Bone marrow (tissue), 2 donors: ENCODE measurements at regions not wholly inside any gene's neighbourhood (a gene's known extent, or its start where the extent isn't known, plus 50 kb on each side); places are given as distances from the start of the nearest gene placed in this dataset.

ENCODE experiments used
- DNase-seq, 2 donors: peaks; one replicate each; lab custom pipeline; 2025; lab: John Stamatoyannopoulos, UW

DNA sequence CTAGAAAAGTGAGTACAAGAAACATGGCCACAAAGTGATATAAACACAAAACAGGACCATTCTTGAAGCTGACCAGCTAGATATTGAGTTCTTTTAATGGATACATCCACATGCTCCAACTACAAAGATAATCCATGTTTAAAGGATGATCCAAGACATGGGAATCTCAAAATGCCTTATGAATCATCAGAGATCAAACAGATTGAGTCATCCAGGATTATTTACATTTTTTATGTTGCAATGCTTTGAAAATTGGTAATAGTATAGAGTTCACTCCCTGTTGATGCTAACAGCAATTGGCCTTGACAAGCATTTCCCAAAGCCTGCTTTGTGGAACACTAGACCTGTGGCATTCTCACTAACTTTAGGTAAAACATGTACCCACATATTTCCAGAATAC lies 293.0 kb upstream of the TBX3 start:
- no peak for DNase-seq

DNA sequence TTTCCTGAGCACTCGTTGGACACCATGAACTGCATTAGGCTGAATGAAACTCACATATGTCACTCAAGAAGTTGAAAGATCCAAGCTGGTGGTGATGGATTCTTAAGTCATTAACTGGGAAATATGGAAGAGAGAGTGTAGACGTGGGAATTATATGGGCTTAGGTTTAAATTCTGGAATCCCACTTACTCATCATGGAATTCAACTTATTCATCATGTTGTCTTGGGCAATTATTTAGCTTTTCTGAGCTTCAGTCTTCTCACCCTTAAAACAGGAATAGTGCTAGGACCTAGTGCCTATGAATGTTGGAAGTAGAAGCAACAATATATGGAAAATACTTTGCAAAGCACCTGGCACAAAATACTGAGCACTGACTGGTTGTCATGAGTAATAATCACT lies 292.4 kb upstream of the TBX3 start:
- no peak for DNase-seq

DNA sequence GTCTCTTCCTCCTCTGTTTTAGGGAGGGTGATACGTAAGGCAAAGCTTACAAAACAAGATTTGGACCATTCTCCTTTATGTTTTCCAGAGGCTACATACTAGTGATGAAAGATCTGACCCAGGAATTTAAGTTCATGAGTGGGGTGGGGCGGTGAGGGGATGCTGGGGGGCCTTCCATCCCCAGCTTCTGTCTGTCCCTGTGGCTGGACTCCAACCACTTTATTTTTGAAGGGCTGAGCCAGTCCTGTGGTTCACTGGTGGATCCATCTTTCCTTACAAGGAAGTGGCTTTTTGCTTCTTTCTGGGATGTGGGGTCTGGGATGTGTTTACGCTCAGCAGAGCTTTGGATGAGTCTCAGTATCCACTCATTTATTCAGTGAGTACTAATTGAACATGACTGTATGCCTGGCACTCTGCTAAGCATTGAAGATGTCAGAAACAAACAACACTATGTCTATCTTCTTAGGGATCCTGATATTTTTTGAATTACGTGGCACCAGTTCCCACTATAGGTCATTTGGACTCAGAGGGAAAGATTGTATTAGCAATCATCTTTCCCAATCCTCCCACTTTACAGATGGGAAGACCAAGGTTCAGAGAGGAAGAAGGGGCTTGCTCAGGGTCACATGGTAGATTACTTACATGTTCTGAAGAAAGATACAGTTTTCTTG lies 291.8 kb upstream of the TBX3 start:
- no peak for DNase-seq

DNA sequence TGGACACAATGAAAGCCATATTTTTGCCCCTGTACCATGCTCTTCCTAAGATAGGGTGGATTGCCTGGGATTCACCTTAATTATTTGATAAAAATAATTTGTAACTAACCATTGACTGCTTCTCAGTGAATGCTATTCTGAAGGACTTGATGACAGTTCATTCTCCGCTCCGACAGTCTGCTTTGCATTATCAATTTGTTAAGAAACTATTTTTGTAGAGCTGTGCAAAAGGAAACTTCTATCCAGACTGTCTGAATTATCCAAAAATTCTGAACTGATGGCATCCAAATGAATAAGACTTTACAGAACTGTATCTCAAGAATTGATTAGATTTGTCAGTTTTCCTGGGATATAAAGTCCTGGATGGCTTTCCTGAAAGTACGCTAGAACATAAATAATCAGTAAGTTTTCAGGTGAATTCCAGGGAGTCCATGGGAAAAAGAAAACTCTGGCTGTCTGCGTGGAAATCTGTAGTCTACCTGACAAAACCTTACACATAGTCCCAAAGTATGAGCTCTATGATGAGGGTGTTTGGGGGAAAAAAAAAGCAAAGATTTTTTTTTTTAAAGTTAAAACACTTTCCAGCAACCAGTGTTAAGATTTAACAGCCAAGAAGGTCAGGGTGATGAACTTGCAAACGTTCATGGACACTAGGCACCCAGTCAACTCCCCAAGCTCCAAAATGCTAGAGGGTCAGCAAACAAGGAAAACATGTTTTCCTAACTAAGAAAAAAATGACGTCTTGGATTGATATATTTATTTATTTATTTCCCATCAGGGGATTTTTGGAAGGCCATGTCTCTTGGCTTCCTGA lies 291.1 kb upstream of the TBX3 start:
- DNase-seq: no peak

DNA sequence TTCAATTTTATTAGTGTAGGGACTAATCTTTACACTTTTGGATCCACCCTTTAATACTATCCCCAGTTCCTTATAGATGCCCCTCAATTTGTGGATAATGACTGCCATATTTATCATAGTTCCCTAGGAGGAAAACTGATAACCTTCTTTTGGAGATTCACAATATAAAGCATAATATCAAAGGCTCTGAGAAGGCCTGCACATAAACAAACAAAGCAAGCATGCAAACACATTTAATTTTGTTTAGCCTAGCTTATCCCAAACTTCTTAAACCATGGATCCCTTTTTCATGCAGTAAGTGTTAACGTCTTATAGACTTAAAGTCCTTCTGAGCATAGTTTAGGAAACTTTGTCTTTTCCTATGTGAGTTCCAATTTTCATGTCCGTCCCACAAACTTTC lies 290.4 kb upstream of the TBX3 start:
- no peak for DNase-seq

DNA sequence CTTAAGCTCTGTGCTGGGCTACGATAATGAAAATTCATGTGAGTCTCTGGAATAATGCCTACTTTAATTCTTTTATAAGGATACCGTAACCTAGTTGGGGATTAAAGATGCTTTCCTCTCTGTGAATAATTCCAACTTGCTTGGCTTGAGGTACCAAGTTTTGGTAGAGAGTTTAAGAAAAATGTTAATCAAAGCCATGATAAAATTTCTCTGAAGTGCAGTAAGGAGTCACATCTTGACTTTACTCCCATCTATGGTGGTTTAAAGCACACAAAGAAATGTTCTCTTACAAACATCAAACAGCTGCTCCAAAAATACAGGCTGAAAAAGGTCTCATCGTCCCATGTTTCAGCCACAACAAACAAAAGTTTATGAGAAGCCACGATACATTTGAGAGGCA lies 284.8 kb upstream of the TBX3 start:
- DNase-seq: no peak

DNA sequence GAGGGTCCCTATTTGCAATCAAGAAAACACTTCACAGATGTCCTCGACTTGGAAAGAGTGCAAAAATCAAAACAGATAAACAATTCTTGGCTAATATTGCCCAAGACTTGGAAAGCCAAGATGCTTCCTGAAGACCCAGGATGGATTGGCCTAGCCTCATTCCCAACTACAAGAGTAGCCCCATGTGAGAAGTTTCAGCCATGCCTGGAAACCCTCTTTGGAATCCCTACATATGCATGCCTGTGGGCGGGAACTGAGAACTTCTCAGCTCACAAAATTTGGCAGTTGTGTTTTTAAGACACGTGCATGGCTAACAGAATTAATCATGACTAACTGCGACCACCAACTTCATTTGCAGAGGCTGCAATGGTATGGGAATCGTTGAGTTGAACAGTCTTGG lies 283.2 kb upstream of the TBX3 start:
- DNase-seq: no peak

DNA sequence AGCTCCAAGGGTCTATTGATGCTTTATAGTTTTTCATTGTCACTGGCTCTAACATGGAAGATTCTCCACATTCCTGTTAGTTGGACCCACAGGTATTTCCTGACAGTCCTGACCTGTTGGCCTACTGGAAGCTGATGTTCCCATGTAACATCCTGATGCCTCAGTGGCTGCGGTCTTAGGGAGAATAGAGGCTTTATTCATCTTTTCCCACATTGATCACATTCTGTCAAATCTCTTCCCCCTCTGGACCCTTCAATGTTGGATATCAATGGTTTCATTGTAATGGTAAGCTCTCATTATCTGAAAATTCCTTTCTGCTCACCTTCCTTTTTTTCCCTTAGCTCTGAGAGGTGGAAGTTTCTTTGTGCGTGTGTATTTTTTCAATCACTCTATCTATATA lies 280.9 kb upstream of the TBX3 start:
- DNase-seq: no peak

DNA sequence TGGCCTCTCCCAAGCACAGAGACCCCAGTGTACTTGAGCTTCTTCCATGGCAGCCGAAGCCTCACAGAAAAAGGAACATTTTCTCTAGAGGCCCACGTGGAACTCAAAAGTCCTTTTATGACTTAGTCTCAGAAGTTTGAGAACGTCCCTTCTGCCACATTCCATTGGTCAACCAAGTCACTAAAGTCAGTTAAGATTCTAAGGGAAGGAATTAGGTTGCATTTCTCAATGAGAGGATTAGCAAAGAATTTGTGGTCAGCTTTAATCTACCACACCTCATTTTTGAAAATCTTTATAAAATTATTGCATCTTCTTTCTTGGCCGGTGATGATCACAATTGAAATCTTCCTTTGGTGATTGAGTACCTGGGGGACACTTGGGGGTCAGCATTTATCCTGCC lies 279.9 kb upstream of the TBX3 start:
- no peak for DNase-seq

DNA sequence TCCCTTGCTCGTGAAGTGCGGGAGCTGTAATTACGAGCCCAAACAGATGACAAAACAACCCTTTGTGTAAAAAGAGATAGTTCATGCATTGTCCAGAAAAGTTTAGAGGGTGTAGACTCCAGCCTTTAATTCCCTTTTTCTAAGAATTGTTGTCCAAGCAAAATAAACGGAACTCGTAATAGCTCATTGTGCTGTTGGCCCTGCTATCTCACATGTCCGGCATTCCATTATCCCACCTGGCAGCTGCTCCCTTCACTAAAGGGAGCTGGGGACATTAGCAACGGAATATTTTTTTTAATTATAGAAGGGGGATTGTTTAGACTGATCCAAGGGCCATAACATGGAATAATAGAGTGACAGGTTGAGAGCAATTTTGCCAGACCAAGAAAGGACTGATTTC lies 277.5 kb upstream of the TBX3 start:
- DNase-seq: no peak

DNA sequence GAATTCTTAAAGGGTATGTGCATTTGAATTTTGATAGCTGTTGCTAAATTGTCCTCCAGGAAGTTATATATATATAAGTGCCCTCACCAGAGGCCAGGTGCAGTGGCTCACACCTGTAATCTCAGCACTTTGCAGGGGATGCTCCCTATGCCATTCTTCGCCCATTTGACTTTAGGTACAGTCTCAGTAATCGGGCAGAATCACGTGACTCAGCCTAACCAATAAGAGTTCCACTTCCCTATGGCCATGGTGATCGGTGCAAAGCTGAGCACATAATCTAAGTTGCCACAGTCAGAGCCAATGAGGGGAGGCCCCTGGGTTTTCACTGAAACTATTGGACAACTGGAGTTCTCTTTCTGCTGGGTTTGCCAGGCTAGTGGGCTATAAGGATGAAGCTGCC lies 274.6 kb upstream of the TBX3 start:
- no peak for DNase-seq

DNA sequence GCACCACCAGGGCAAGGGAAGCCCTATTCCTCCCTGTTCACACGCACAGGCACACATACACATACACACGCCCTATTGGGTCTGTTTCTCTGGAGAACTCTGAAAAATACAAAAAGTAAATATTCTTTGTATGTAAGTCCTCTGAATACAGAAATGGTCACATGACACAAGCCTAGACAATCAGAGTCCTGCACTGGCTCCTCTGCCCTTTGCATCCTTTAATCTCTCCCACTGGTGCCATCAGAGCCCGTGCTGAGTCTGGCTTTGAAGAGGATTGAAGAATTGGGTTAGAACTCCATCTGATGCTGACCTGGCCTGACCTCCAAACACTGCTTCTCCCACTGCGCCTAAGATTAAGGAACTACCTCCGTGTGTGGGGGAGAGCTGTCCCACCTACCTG lies 273.2 kb upstream of the TBX3 start:
- no peak for DNase-seq

DNA sequence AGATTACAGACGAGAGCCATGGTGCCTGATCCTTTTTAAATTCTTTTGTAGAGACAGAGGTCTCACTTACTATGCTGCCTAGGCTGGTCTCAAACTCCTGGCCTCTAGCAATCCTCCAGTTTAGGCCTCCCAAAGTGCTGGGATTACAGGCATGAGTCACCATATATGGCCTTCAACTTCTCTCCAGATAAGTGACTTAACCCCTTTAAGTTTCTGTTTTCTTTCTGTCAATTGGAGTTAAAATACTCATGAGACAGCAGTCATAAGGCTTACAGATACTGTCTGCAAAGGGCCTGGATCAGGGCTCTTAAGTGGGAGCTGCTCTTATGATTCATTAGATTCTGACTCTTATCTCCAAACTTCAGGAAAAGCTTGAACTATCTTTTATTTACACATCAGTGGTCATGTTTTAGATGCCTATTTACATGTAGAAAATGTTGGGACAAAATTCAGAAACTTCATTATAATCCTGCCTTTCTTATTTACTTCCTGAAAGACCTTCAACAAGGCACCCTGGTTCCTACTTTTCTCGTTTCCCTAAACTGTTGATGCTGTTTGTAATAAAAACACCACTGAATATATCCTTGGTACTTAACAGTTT lies 271.5 kb upstream of the TBX3 start:
- no peak for DNase-seq

DNA sequence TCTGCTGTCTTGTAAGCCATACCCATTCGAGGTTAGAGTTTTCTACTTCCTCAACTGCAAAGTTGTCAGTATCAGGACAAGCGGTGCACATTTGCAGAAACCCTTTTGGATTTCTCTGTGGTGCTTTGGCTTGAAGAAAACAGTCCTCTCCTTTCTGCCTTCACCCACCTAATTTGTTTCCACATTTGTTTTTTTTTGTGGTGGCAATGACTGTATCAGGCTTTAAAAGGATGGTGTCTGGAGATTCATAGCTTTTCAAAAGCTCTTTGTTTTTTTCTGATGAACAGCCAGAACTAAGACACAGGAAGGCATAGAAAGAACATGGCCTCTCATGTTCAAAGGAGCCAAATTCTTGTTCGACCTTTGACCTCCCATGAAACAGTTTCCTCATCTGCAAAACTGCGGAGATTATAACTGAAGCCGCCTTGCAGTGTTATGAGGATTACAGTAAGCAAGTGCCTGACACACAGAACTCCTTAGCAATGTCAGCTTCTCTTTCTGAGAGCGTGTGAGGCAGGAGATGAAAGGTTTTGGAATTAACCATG lies 270.6 kb upstream of the TBX3 start:
- no peak for DNase-seq

DNA sequence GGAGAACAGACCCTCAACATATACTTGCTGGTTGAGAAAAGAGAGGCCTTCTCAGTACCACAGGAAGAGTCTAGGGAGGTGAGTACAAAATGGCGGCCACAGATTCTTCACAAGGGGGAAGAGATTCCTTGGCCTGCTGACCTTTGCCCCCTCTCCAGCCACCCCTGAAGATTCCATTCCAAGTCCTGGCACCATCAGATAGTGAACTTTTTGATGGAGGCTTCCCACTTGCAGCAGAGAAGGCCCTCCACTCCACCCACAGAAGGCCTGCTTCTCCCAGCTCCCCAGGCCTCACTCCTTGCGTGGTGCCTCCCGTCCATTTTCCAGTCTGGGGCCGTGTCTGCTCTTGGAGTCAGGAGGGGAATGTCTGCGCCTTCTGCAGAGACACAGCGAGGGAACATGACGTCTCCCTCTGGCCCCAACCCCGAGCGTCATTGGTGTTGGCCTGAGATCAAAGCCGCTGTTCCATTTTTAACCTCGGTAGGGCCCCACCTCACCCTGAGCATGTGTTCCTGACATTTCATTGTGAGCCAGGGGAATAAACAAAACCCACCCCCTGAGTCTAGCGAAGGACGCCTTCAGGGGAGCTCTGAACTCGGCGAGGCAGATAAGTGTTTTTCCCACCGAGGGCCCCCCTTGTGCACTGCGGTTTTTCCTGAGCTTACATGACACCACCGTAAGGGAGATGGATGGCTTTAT lies 268.7 kb upstream of the TBX3 start:
- DNase-seq: no peak

DNA sequence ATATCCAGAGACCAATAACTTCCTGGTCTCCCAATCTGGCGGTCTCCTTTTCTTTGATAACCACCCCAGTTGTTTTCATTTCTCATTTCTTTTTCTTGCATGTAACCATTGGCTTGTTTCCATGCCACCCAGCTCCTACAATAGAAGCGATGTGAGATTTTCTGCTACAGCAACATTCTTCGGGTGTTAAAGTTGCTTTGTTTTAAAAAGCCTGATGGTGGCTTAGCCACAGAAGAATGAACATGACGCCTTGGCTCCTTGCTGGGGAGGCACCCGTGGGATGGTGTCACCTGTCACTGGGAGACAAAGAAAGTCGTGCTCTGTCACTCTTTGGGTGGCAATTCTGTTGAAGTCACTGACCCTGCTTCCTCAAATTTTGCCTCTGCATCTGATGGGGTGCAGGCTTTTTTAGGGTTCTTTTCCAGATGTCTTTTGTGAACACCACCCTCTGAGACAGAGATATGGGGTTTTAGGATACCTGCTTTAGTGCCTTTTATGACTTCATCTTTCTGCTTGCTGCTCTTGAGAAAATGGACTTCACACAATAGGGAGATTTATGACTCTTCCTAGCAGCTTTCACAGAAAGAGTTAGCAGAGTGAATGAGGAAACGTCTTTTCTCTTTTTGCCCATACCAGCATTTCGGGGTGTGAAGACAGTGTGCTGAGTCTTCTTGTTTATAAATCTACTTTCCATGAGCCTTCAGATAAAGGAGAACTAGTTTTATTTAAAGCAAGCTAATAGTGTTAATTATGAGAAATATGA lies 265.3 kb upstream of the TBX3 start:
- no peak for DNase-seq

DNA sequence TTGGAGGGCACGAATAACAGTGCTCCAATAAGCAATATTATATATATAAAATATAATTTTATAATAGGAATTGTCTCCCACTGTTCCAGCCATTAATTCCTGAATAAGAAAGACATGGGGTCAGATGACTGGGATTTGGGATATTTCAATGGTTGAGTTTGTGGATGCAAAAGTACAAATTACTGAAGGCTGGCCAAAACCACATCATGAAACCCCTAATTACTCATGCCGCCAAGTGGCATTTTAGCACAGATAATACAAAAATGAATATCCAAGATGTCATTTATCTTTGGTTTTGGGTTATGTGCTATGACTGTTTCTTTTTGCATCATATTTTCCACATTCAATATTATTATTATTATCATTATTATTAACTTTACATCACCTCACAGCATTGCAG lies 261.4 kb upstream of the TBX3 start:
- DNase-seq: no peak

DNA sequence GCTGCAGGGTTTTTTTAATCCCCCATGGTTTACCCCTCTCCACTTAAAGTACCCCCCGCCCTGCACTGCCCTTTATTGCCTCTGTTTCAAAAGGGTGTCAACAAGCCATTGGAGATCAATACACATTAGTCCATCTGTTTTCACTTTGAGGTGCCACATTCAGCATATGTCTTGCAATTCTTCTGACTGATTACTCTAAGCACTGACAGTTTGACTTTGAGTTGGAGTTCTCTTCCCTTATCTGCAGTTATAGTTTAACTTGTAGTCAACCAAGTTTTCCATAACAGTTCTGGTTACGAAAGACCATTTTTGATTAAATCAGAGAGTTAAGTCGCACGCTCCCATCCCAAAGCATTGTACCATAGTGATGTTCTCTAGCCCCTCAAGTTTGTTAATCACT lies 260.8 kb upstream of the TBX3 start:
- DNase-seq: no peak

DNA sequence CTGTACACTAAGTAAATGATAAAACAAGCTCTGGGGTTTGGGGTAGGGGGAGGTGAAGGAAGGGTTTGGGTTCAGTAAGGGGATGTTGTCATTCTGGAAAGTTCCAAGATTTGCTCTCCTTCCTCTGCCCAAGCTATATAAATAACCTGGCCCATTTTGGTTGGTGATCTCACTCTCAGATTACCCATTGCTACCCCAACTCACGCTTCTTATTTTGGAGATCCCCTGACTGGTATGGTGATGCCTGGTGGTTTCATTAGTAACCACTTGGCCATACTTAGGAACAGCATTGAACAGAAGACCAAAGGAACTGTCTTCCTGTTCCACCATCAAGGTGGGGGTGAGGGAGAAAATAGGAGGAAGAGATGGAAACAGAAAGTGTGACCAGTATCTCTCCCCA lies 259.6 kb upstream of the TBX3 start:
- no peak for DNase-seq

DNA sequence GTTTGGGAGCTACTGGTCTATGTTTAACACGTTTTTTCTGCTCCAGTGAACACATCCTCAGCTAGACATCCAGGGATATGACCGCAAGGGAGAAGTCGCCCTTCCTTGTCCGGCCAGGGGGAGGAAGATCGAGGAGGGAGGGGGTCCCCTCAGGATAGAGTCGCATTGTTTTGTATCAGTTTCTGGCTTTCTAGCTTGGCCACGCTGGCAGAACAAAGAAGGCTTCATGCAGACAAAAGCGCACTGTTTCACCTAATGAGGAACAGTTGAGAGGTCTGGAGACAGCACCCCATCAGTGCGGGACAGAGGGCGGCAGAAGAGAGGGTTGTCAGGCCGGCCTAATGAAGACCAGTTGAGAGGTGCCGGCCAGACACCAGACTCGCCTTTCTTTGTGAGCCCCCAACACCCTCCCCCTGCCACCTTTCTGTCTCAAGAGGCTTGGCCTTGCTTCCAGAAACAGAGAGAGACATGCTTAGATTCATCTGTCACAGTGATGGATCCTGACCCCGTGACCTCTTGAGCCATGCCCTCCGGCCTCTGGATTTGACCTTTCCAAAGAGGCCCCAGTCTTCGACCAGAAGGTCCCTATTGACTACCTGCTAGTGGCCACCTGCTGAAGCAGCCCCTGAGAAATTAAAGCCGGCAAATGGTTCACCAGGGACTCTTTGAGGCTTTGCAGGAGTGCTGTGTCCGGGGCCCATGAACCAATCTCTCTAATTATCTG lies 254.7 kb upstream of the TBX3 start:
- DNase-seq: no peak
